ENCODE measurements at regions not wholly inside any gene's neighbourhood (a gene's known extent, or its start where the extent isn't known, plus 50 kb on each side); places are given as distances from the start of the nearest gene placed in this dataset.
"Not testable (repeated sequence)": the region's sequence is repeated elsewhere in the genome, so short reads cannot be mapped to it uniquely, and the experiment has no call there.

DNA sequence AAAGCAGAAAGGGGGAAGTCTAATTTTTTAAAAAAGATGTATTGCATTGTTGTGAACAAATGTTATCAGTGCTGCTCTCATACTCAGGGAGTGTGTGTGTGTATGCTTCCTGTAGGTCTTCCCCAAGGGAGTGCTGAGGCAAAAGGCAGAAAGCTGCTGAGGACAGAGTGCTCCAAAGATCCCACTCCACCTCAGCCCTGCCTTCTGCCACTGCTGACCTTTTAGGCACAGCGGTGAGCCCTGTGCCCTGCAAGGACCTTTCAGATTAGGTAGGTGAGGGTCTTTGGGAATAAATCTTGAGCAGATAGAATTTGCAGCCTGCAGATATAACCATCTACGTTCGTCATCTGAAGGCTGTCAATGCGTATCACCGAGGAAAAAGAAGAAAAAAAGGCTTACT lies 756.4 kb upstream of the MMS22L start:
- 0 out of 2 replicates have a peak, but pooled peaks cover 2% of the 10 kb centered on the region for H3K27me3 ChIP-seq
- H3K36me3 ChIP-seq, result no peaks in the 10 kb centered on the region
- no peak overlapping the region for H3K4me3 ChIP-seq
- no peaks in the 10 kb centered on the region for H3K9me3 ChIP-seq
- DNase-seq, result no peak

DNA sequence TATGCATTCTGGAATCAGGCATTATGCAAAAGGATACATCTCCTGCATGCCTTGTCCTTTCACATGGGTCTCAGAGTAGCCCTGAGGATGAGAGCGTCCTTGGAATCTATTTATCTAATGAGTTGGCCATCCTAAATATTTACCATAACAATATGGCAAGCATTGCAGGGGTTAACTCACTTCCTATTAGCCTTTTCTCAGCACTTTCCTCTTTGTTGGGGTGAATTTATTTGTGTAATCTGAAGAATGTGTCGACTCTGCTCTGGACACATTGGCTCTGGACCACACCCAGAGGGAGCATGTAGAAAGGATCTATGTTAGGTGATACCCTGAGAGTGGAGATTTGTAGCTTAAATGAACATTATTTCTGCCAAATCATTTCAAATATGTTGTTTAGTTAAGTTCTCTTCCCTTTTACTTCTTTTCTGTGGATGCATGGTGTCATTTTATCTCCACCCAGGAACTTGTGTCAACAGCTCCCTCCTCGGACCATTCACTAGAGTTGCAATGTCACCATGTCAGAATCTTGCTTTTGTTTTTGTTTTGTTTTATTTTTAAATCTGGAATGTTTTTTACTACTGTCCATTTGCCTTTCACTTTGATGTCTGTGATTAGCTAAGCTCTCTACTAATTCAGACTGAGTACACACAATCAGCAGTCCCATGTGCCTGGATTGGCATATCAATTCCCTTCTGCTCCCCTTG lies 757.0 kb upstream of the MMS22L start:
- Histone ChIP-seq H3K27me3 (0 out of 2 replicates have a peak, but pooled peaks cover 2% of the 10 kb centered on the region), H3K4me3 (no peak overlapping the region), H3K9me3 (no peaks in the 10 kb centered on the region), H3K36me3 (no peaks in the 10 kb centered on the region)
- no peak for DNase-seq

DNA sequence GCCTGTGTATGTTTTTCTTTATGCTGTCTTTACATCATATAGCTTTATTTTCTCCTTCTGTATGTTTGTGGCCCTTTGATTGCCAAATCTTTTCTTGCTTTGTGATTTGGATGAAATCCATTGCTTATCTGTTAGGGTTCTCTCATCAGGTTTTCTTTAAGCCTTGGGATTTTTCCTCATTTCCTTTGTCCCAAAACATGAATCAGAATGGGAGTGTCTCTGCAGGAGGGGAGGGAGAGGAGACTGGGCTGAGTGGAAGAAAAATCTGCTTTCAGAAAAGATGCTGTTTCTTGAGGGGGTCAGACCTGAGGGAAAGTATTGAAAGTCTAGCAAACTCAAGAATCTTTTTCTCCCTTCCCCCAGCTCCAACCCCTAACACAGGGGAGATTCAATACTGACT lies 758.0 kb upstream of the MMS22L start:
- Histone ChIP-seq H3K36me3 (no peaks in the 10 kb centered on the region), H3K4me3 (no peak overlapping the region), H3K27me3 (0 out of 2 replicates have a peak, but pooled peaks cover 2% of the 10 kb centered on the region), H3K9me3 (no peaks in the 10 kb centered on the region)
- DNase-seq, result no peak

DNA sequence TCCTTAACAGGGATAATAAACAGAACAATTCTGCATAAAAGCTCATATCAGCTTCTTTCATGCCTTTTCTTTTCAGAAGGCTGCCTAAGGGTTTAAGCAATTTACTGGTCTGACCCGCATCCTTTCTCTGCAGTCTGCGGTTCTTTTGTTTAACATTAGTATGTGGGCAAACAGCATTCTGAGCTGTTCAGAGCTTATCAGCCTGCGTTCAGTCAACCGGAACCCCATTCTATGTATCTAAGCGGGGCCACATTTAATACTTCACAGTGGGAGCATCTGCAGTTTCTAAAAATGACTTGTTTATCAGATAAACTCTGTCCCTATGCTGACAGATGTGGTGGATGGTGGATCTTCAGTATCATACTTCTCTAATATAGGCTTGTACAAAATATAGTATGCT lies 758.9 kb upstream of the MMS22L start:
- Histone ChIP-seq H3K4me3 (no peak overlapping the region), H3K27me3 (0 out of 2 replicates have a peak, but pooled peaks cover 2% of the 10 kb centered on the region), H3K9me3 (no peaks in the 10 kb centered on the region), H3K36me3 (no peaks in the 10 kb centered on the region)
- no peak for DNase-seq

DNA sequence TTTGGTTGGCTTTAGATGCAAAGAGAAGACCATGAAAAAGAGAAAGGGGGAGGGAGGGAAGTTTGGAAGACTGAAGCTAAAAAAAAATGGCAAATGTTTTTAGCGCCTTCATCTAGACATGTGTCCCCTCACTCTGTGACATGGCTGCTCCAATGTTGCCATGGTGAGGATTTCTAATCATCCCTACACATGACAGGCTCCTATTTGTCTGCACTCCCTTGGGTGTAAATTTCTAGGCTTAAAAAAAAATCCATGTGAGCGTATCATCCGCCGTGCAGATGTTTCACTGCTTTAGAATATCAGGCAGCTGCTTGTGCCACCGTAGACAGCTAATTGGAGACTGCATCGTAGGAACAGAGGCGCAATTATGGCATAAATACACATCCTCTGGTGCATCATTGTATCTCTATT lies 761.1 kb upstream of the MMS22L start:
- DNase-seq, result no peak
- Histone ChIP-seq H3K4me3 (no peak overlapping the region), H3K36me3 (no peaks in the 10 kb centered on the region), H3K27me3 (0 out of 2 replicates have a peak, but pooled peaks cover 2% of the 10 kb centered on the region), H3K9me3 (no peaks in the 10 kb centered on the region)

DNA sequence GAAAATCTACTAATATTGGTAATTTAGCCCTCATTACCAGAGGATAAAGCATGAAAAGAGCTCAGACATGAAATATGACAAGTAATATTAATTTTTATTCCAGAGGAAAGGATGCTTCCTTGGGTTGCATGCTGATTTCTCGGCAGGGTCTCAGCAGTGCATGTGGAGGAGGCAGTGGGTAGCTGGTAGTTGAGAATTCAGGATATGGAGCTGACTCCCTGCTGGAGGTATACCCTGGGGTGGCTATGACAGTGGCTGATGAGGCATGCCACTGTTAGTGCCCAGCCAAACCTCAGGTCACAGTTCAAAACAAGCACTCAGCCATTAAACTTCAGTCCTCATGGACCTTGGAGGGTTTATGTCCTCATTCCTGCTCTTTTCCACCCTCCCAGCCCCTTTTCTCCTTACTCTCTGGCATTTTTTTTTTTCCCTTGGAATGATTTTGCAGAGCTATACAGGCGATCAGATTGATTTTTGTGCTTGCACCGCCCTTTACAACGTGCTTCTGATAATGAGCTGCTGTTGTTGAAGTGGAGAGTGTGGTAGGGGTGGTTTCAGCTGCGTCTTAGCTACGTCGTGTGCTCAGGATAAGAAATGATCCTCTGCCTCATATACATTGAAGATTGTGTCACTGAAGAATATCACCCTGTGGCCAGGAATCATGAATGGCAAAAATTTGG lies 761.9 kb upstream of the MMS22L start:
- 0 out of 2 replicates have a peak, but pooled peaks cover 2% of the 10 kb centered on the region for H3K27me3 ChIP-seq
- no peaks in the 10 kb centered on the region for H3K9me3 ChIP-seq
- H3K36me3 ChIP-seq, result no peaks in the 10 kb centered on the region
- no peak overlapping the region for H3K4me3 ChIP-seq
- no peak for DNase-seq

DNA sequence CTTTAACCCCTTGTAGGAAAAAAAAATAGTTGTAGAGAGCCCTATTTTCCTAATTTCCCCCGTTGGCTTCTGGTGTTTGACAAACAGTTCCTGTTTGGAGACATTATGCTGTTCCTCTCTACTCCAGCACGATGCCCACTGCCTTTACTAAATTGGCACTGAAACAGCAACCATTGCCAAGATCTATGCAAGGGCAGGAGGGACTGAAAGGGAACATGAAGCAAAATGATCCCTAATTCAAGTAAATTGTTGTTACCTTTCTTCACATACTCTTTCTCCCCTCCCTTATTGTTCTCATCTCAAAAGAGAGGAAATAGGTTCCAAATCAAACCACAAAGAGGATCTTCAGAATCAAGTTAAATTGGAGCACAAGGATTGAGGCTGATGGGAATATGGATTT lies 764.1 kb upstream of the MMS22L start:
- H3K4me3 ChIP-seq, result no peak overlapping the region
- H3K9me3 ChIP-seq, result no peaks in the 10 kb centered on the region
- H3K27me3 ChIP-seq, result no peaks in the 10 kb centered on the region
- DNase-seq, result no peak
- H3K36me3 ChIP-seq, result no peaks in the 10 kb centered on the region

DNA sequence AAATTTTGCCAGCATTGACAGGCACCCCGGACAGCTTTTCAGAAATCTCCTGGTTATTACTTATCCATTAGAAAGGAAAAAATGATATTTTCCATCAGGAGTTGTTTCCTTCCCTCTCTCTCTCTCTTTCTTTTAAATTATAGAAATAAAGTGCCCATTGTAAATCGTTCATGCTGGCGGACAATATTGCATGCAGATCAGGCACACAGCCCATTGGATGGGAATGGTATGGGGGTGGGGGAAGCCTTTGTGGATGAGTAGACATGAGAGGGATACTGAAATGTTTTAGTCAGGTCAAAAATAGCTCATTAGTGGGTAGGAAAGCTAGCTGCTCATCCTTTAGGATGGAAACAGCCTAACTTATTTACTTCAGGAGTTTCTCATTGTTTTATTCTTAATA lies 764.9 kb upstream of the MMS22L start:
- Histone ChIP-seq H3K27me3 (no peaks in the 10 kb centered on the region), H3K36me3 (no peaks in the 10 kb centered on the region), H3K4me3 (no peak overlapping the region), H3K9me3 (no peaks in the 10 kb centered on the region)
- DNase-seq, result no peak

DNA sequence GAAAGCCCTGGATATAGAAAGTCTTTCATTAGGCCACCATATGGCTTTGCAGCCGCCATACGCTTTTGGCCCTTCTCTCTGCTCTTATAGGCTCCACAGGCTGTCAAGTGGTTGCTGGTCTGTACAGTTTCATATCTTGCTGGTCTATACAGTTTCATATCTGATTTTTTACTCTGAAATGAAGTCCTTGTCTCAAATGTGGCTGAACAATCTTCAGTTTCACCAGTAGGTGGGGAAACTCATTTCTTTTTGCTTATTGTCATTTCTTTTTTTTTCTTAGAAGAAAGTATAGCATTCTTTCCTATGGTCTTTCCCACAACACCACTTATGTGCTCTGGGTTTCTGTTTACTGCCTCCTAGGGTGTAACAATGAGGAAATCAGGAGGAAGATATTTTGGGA lies 771.4 kb upstream of the MMS22L start:
- no peak overlapping the region for H3K4me3 ChIP-seq
- DNase-seq, result no peak
- no peaks in the 10 kb centered on the region for H3K36me3 ChIP-seq
- no peaks in the 10 kb centered on the region for H3K9me3 ChIP-seq
- no peaks in the 10 kb centered on the region for H3K27me3 ChIP-seq

DNA sequence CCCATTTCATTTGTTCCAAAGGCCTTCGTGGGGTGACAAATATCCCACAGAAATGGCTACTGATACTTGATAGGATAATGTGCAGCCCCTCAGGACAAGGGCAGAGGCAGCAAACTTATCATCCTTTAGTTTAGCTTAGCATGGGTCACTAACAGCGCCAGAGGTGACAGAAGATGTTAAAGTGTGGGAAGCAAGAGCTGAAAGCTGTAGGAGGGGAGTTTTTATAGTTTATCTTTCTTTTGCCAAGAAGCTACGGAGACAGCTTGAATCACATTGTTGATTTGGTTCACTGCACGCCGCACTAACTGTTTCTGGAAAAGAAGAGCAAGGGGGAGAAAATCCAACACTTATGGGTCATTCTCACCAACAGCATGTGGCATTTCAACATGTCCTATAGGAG lies 773.9 kb upstream of the MMS22L start:
- peak; percentile 1 for DNase-seq
- H3K27me3 ChIP-seq, result no peaks in the 10 kb centered on the region
- H3K4me3 ChIP-seq, result no peak overlapping the region
- no peaks in the 10 kb centered on the region for H3K9me3 ChIP-seq
- no peaks in the 10 kb centered on the region for H3K36me3 ChIP-seq

DNA sequence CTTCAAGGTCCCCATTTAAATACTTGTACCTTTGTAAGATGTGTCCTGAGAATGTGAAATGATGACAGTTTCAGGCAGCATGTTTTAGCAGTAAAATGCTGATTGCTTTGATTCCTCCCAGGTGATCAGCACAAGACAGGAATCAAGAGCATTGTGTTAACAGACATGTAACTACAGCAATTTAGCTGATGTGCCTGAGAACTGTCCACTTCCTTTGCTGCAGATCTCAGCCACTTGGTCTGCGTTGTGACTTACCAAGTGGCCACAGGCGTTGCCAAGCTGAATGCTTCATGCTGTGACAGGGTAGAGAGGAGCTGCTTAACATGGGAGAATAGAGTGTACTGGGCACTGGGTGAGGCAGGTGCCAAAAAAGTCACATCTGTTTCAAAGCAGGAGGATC lies 767.0 kb upstream of the POU3F2 start:
- Histone ChIP-seq H3K9me3 (no peaks in the 10 kb centered on the region), H3K36me3 (no peaks in the 10 kb centered on the region), H3K4me3 (no peak overlapping the region), H3K27me3 (no peaks in the 10 kb centered on the region)
- DNase-seq, result no peak

DNA sequence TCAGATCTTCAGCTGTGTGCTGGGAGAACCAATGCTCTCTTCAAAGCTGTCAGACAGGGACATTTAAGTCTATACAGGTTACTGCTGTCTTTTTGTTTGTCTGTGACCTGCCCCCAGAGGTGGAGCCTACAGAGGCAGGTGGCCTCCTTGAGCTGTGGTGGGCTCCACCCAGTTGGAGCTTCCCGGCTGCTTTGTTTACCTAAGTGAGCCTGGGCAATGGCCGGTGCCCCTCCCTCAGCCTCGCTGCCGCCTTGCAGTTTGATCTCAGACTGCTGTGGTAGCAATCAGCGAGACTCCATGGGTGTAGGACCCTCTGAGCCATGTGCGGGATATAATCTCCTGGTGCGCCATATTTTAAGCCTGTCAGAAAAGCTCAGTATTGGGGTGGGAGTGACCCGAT lies 745.8 kb upstream of the POU3F2 start:
- not testable (repeated sequence) for H3K27me3 ChIP-seq, DNase-seq, H3K9me3 ChIP-seq, H3K36me3 ChIP-seq, H3K4me3 ChIP-seq

DNA sequence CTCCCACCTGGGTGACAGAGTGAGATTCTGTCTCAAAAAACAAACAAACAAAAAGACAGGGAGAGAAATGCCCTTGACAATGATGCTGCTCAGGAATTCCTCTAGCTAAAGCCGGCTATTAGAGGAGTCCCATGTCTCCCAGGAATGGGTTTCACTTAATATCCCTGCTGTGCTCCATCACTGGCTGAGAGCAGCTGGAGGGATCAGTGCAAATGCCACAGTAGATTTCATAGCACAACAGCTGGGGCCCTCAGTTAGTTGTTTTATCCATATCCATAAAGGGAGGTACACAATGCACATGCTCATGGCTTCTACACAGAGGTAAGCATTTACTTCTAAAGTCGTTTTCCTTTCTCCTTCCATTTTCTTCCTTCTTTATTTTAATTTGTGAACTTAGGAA lies 742.0 kb upstream of the POU3F2 start:
- Histone ChIP-seq H3K36me3 (no peaks in the 10 kb centered on the region), H3K27me3 (no peaks in the 10 kb centered on the region), H3K4me3 (no peak overlapping the region), H3K9me3 (no peaks in the 10 kb centered on the region)
- DNase-seq, result no peak

DNA sequence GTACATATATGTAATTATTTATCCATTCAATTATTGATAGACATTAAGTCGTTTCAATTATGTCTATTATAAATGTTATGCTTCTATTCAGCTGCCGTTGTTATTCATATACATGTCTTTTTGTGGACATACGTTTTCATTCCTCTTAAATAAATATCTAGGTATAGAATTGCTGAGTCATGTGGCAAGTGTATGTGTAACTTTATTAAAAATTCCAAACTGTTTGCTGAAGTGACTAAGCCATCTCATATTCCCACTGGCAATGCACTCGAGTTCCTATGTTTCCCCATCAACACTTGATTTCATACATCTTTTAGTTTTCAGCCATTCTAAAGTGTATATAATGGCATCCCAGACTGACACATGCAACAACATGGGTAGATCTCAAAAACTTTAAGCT lies 739.7 kb upstream of the POU3F2 start:
- Histone ChIP-seq H3K9me3 (no peaks in the 10 kb centered on the region), H3K4me3 (no peak overlapping the region), H3K36me3 (no peaks in the 10 kb centered on the region), H3K27me3 (no peaks in the 10 kb centered on the region)
- DNase-seq, result no peak

DNA sequence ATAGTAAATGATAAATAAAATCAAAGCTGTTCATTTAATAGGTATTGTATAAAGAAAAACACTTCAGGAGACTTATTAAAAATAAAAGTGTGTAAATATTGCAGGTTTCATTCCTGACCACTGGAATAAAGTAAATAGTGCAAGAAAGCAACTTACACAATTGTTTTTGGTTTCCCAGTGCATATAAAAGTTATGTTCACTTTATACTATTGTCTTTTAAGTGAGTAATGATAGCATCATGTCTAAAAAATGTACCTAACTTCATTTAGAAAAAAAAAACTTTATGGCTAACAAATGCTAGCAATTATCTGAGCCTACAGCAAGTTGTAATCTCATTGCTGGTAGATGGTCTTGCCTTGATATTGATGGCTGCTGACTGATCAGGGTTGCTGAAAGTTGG lies 726.6 kb upstream of the POU3F2 start:
- no peak for DNase-seq
- no peaks in the 10 kb centered on the region for H3K27me3 ChIP-seq
- H3K9me3 ChIP-seq, result no peaks in the 10 kb centered on the region
- H3K4me3 ChIP-seq, result no peak overlapping the region
- no peaks in the 10 kb centered on the region for H3K36me3 ChIP-seq

DNA sequence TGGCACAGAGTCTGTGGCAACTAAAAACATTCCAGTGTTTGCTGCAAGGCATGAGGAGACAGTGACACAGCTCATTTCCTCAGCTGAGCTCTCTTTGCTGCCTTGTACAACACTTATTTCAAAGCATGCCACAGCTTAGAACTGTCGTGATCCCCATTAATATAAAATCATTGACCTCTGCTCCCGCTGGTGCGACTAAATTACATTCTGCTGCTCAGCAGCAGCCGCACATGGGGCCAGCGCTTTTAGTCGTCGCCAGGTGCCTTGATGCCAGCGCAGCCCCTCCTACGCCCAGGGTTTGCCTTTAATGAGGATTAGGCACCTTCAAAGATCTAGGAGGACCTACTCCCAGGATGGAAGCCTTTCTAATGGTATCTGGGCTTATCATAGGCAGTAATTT lies 717.9 kb upstream of the POU3F2 start:
- Histone ChIP-seq H3K9me3 (no peaks in the 10 kb centered on the region), H3K4me3 (no peak overlapping the region), H3K27me3 (no peaks in the 10 kb centered on the region), H3K36me3 (no peaks in the 10 kb centered on the region)
- DNase-seq, result no peak

DNA sequence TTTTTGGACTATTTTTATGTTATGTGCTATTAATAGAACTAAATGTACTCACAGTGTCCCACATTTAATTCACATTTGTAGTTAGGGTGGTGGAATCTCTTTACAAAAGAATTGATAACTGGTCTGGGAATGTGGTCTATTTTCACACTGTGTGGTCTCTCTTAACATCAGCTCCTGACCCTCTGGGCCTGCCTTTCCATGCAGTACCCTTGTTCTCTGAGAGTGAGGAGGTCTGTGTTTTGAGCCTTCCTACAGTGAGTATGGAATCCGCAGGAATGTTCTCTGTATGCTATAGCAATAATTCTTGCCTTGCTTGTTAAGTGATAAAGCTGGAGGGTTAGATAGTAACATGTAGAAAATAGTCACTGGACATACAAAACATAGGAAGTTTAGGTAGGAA lies 717.3 kb upstream of the POU3F2 start:
- Histone ChIP-seq H3K36me3 (no peaks in the 10 kb centered on the region), H3K4me3 (no peak overlapping the region), H3K9me3 (no peaks in the 10 kb centered on the region), H3K27me3 (no peaks in the 10 kb centered on the region)
- DNase-seq, result no peak

DNA sequence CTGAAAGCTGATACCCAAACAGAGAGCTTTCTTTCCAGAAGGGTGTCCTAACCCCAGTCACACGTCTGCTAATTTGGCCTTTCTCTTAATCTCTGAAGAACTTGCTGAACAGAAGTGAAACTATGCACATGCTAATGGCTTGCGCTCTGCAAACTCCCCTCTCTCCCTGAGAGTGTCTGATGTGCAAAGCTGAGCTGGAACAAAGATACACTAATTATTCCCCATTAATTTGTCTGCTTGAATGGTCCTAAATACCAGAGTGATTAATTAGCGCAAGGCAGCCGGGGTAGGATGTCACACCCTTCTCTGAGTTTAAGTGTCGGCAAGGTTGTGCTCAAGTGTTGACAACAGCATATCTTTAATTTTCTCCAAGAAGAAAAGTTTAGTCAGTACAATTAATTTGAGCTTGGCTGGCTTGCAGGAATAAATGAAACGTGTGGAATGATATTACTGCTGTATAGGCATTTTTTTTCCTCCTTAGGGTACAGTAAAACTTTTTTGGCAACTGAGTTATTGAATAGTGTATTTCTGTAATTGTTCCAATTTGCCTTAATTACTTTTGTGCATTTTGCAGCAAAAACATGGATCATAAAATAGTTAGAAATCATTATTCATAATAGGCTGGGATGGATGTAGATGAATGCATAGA lies 715.9 kb upstream of the POU3F2 start:
- Histone ChIP-seq H3K9me3 (no peaks in the 10 kb centered on the region), H3K27me3 (no peaks in the 10 kb centered on the region), H3K36me3 (no peaks in the 10 kb centered on the region), H3K4me3 (no peak overlapping the region)
- no peak for DNase-seq
